Panc1 (cell line): ENCODE measurements at regions not wholly inside any gene's neighbourhood (a gene's known extent, or its start where the extent isn't known, plus 50 kb on each side); places are given as distances from the start of the nearest gene placed in this dataset.
"Not testable (repeated sequence)": the region's sequence is repeated elsewhere in the genome, so short reads cannot be mapped to it uniquely, and the experiment has no call there.

Source experiments
- ATAC-seq: fragments of 200-7000 bp; cut with Tn5 transposase; 2 replicates; pipeline ENCODE4 v1.9.1; 2020; ENCODE audit warnings: mild to moderate bottlenecking, moderate library complexity
- BruUV-seq: library from RNA; stranded (reverse); fragments of 400-500 nt; replicated peaks from 2 replicates; lab custom pipeline; 2021; lab: Mats Ljungman, UMichigan
- CTCF ChIA-PET: fragments of 300-600 bp; sonication (Branson Sonifier 250); formaldehyde crosslinking; loops from one replicate; lab custom pipeline; 2022; ENCODE audit warnings: antibody characterized with exemption; lab: Charles Lee
- POLR2A ChIA-PET: fragments of 300-600 bp; sonication (Branson Sonifier 250); formaldehyde crosslinking; loops from one replicate; lab custom pipeline; 2022; ENCODE audit warnings: antibody characterized with exemption; lab: Charles Lee
- DNase-seq: peaks from one replicate; pipeline ENCODE4 v3.0.0-alpha.2; 2010; ENCODE audit warnings: low read depth, low spot score
- H3K27ac ChIP-seq: 2 replicates; pipeline ENCODE4 v1.5.1; 2011; ENCODE audit warnings: mild to moderate bottlenecking, low read length, inconsistent platforms
- H3K27me3 ChIP-seq: fragments of 200-500 bp; sonication (Bioruptor generic); 2 replicates; pipeline ENCODE4 v1.6.0; 2014; ENCODE audit warnings: low read length, inconsistent platforms; ENCODE audit not compliant: control insufficient read depth, insufficient read depth
- H3K36me3 ChIP-seq: fragments of 200-500 bp; sonication (Bioruptor generic); 2 replicates; pipeline ENCODE4 v1.5.1; 2014; ENCODE audit warnings: inconsistent platforms, mild to moderate bottlenecking, low read length, moderate library complexity; ENCODE audit not compliant: control insufficient read depth, insufficient read depth
- H3K4me1 ChIP-seq: 2 replicates; pipeline ENCODE4 v1.5.1; 2011; ENCODE audit warnings: inconsistent platforms, mild to moderate bottlenecking, low read length, moderate library complexity; ENCODE audit not compliant: control insufficient read depth, insufficient read depth
- H3K4me3 ChIP-seq, 2 experiments: 2 replicates each; pipeline ENCODE4 v1.5.1; 2011 to 2012; ENCODE audit warnings: low read depth in 2 of 2, low read length in 2 of 2, mild to moderate bottlenecking in 2 of 2, inconsistent platforms in 1 of 2, moderate library complexity in 1 of 2
- H3K9me3 ChIP-seq: fragments of 200-500 bp; sonication (Bioruptor generic); 2 replicates; pipeline ENCODE4 v1.5.1; 2014; ENCODE audit warnings: low read depth, mild to moderate bottlenecking, inconsistent platforms, low read length, moderate library complexity; ENCODE audit not compliant: control insufficient read depth, insufficient read depth
- POLR2AphosphoS5 ChIP-seq: IDR thresholded peaks from 2 replicates; pipeline ENCODE4 v1.6.1; 2012; ENCODE audit warnings: mild to moderate bottlenecking, low read depth, low read length, moderate library complexity
- SIN3A ChIP-seq: IDR thresholded peaks from 2 replicates; pipeline ENCODE4 v1.6.1; 2012; ENCODE audit warnings: low read depth, mild to moderate bottlenecking, low read length, moderate library complexity, borderline replicate concordance; ENCODE audit not compliant: insufficient read depth
- TCF7L2 ChIP-seq: IDR thresholded peaks from 2 replicates; pipeline ENCODE4 v1.6.1; 2011; ENCODE audit warnings: mild to moderate bottlenecking, low read depth, low read length, inconsistent platforms
- in situ Hi-C: cut with HindIII; loops from 2 replicates; pipeline ENCODE4 v1.10.0; 2016; ENCODE audit warnings: low sequenced_read_pairs, low pct_unique_long_range_greater_than_20kb
- intact Hi-C: fragments of 100-400 bp; cut with micrococcal nuclease; formaldehyde crosslinking; loops from one replicate; pipeline ENCODE4 v1.10.0; 2022; ENCODE audit not compliant: unreplicated experiment
- TF ChIP-seq, protein P1 (sequence below): fragments of 450-650 bp; IDR thresholded peaks from 2 replicates; pipeline ENCODE4 v1.5.1; 2017; ENCODE audit warnings: mild to moderate bottlenecking
- TF ChIP-seq, protein P2 (sequence below), 2 experiments: IDR thresholded peaks; 2 replicates each; pipeline ENCODE4 v1.6.1; 2011 to 2012; ENCODE audit warnings: low read depth in 2 of 2, control low read depth in 1 of 2, low read length in 1 of 2, mild to moderate bottlenecking in 1 of 2, moderate library complexity in 1 of 2; ENCODE audit not compliant: insufficient read depth in 1 of 2

- TF ChIP-seq, protein P1, sequence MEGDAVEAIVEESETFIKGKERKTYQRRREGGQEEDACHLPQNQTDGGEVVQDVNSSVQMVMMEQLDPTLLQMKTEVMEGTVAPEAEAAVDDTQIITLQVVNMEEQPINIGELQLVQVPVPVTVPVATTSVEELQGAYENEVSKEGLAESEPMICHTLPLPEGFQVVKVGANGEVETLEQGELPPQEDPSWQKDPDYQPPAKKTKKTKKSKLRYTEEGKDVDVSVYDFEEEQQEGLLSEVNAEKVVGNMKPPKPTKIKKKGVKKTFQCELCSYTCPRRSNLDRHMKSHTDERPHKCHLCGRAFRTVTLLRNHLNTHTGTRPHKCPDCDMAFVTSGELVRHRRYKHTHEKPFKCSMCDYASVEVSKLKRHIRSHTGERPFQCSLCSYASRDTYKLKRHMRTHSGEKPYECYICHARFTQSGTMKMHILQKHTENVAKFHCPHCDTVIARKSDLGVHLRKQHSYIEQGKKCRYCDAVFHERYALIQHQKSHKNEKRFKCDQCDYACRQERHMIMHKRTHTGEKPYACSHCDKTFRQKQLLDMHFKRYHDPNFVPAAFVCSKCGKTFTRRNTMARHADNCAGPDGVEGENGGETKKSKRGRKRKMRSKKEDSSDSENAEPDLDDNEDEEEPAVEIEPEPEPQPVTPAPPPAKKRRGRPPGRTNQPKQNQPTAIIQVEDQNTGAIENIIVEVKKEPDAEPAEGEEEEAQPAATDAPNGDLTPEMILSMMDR: no peak
- no peak for TF ChIP-seq TCF7L2
- no peak for TF ChIP-seq POLR2AphosphoS5
- TF ChIP-seq, protein P2, sequence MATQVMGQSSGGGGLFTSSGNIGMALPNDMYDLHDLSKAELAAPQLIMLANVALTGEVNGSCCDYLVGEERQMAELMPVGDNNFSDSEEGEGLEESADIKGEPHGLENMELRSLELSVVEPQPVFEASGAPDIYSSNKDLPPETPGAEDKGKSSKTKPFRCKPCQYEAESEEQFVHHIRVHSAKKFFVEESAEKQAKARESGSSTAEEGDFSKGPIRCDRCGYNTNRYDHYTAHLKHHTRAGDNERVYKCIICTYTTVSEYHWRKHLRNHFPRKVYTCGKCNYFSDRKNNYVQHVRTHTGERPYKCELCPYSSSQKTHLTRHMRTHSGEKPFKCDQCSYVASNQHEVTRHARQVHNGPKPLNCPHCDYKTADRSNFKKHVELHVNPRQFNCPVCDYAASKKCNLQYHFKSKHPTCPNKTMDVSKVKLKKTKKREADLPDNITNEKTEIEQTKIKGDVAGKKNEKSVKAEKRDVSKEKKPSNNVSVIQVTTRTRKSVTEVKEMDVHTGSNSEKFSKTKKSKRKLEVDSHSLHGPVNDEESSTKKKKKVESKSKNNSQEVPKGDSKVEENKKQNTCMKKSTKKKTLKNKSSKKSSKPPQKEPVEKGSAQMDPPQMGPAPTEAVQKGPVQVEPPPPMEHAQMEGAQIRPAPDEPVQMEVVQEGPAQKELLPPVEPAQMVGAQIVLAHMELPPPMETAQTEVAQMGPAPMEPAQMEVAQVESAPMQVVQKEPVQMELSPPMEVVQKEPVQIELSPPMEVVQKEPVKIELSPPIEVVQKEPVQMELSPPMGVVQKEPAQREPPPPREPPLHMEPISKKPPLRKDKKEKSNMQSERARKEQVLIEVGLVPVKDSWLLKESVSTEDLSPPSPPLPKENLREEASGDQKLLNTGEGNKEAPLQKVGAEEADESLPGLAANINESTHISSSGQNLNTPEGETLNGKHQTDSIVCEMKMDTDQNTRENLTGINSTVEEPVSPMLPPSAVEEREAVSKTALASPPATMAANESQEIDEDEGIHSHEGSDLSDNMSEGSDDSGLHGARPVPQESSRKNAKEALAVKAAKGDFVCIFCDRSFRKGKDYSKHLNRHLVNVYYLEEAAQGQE (IDR thresholded peaks at IDR 0.05; ENCODE audit: insufficient read depth in 1 of 2, low read depth in 2 of 2, low read length in 1 of 2): no peak
- no peak for TF ChIP-seq SIN3A
- Histone ChIP-seq H3K36me3 (no peaks in the 10 kb centered on the region), H3K27ac (no peak overlapping the region), H3K9me3 (no peaks in the 10 kb centered on the region), H3K4me1 (no peaks in the 10 kb centered on the region; the same call in 1 of the 2 replicates), H3K4me3 (peak overlapping the region; percentile 4 to 33; a peak in 3 of 4 replicates), H3K27me3 (peaks cover 10% of the 10 kb centered on the region; the same call in 1 of the 2 replicates)
- POLR2A ChIA-PET: no interaction called here
- in situ Hi-C loops (no loop called here), intact Hi-C loops (no loop called here)
- DNase-seq (no peak), ATAC-seq (peak; percentile 71; the same call in 1 of the 2 replicates)
- BruUV-seq: no TSS peak
- CTCF ChIA-PET: no interaction called here
Measured at GRCh38 chr1:217133958-217134856, 411.0 kb upstream of the ESRRG start.

DNA sequence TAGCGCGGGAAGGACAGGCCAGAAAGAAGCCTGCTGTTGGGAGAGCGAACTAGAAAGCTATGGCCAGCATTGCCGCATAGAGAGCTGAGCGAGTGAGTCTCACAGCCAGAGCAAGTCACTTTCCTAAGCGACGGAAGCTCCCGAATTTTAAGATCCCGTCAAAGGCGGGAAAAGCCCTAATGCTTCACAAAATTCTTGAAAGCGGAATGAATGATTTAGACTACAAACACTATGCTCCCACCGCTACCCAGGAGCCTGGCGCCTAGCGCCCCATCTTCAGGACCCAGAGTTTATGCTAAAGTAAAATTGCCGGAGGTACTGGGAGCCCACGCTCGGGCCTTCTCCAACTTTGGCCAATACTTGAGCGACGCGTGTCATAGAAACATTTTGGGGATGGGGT lies 409.9 kb upstream of the ESRRG start:
- DNase-seq: no peak
- Histone ChIP-seq H3K9me3 (no peaks in the 10 kb centered on the region), H3K36me3 (no peaks in the 10 kb centered on the region), H3K4me1 (no peaks in the 10 kb centered on the region; the same call in 1 of the 2 replicates), H3K27me3 (peaks cover 10% of the 10 kb centered on the region; the same call in 1 of the 2 replicates), H3K27ac (no peak overlapping the region), H3K4me3 (no peak overlapping the region)
- no peak for TF ChIP-seq POLR2AphosphoS5
- no peak for TF ChIP-seq TCF7L2
- TF ChIP-seq SIN3A: no peak
- TF ChIP-seq, protein P2 (IDR thresholded peaks at IDR 0.05; ENCODE audit: insufficient read depth in 1 of 2, low read depth in 2 of 2, low read length in 1 of 2): no peak
- TF ChIP-seq, protein P1: no peak
- BruUV-seq: no TSS peak
- intact Hi-C loops (no loop called here), in situ Hi-C loops (no loop called here)
- ChIA-PET CTCF (no interaction called here), POLR2A (no interaction called here)
- no peak for ATAC-seq

DNA sequence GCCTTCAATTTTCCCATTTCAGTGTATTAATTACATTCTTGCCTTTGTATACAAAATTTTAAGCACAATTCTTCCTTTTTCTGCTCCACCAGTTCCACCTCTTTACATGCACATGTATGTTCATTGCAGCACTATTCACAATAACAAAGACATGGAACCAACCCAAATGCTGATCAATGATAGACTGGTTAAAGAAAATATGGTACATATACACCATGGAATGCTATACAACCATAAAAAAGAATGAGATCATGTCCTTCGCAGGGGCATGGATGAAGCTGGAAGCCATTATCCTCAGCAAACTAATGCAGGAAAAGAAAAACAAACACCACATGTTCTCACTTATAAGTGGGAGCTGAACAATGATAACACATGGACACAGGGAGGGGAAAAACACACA lies 400.1 kb upstream of the ESRRG start:
- H3K4me1 ChIP-seq, H3K9me3 ChIP-seq, ATAC-seq, H3K27ac ChIP-seq, H3K27me3 ChIP-seq, H3K36me3 ChIP-seq, DNase-seq, BruUV-seq, intact Hi-C loops, POLR2A ChIA-PET, H3K4me3 ChIP-seq, CTCF ChIA-PET, in situ Hi-C loops: not testable (repeated sequence)
